PC-3 (cell line): ENCODE measurements at regions not wholly inside any gene's neighbourhood (a gene's known extent, or its start where the extent isn't known, plus 50 kb on each side); places are given as distances from the start of the nearest gene placed in this dataset.

Experiments
- ATAC-seq: fragments of 200-7000 bp; cut with Tn5 transposase; 2 replicates; pipeline ENCODE4 v1.9.1; 2020; ENCODE audit warnings: mild to moderate bottlenecking, moderate library complexity
- BruUV-seq: library from RNA; stranded (reverse); fragments of 400-500 nt; replicated peaks from 2 replicates; lab custom pipeline; 2021; lab: Mats Ljungman, UMichigan
- CTCF ChIA-PET: fragments of 300-600 bp; sonication (Branson Sonifier 250); formaldehyde crosslinking; loops from one replicate; lab custom pipeline; 2022; ENCODE audit warnings: antibody characterized with exemption; lab: Charles Lee
- POLR2A ChIA-PET: fragments of 300-600 bp; sonication (Branson Sonifier 250); formaldehyde crosslinking; loops from one replicate; lab custom pipeline; 2022; ENCODE audit warnings: antibody characterized with exemption; ENCODE audit not compliant: unreplicated experiment; lab: Charles Lee
- DNase-seq: peaks from one replicate; pipeline ENCODE4 v3.0.0-alpha.2; 2015
- H2AFZ ChIP-seq: fragments of 300-600 bp; sonication (generic); 2 replicates; pipeline ENCODE4 v1.6.0; 2016; ENCODE audit warnings: antibody characterized with exemption, low read length
- H3F3A ChIP-seq: fragments of 300-600 bp; sonication (generic); one replicate; pipeline ENCODE4 v1.6.0; 2017; ENCODE audit warnings: antibody characterized with exemption, low read length, control low read depth, mild to moderate bottlenecking; ENCODE audit not compliant: unreplicated experiment
- H3K27ac ChIP-seq: fragments of 300-600 bp; sonication (generic); 2 replicates; pipeline ENCODE4 v1.5.1; 2016; ENCODE audit warnings: mild to moderate bottlenecking, low read length
- H3K27me3 ChIP-seq: fragments of 300-600 bp; sonication (generic); 2 replicates; pipeline ENCODE4 v1.6.1; 2016; ENCODE audit warnings: low read length, mixed read lengths
- H3K36me3 ChIP-seq: fragments of 300-600 bp; sonication (generic); 2 replicates; pipeline ENCODE4 v1.6.1; 2016; ENCODE audit warnings: low read depth, mixed run types, low read length, mixed read lengths
- H3K4me1 ChIP-seq: fragments of 300-600 bp; sonication (generic); 2 replicates; pipeline ENCODE4 v1.5.1; 2016; ENCODE audit warnings: low read length; ENCODE audit not compliant: insufficient read depth
- H3K4me2 ChIP-seq: fragments of 300-600 bp; sonication (generic); 2 replicates; pipeline ENCODE4 v1.6.0; 2016; ENCODE audit warnings: low read length
- H3K4me3 ChIP-seq: fragments of 300-600 bp; sonication (generic); 2 replicates; pipeline ENCODE4 v1.5.1; 2016; ENCODE audit warnings: mild to moderate bottlenecking, low read length, mixed read lengths
- H3K79me2 ChIP-seq: fragments of 300-600 bp; sonication (generic); 2 replicates; pipeline ENCODE4 v1.6.1; 2017; ENCODE audit warnings: low read length, mixed read lengths
- H3K9ac ChIP-seq: fragments of 300-600 bp; sonication (generic); 2 replicates; pipeline ENCODE4 v1.6.0; 2016; ENCODE audit warnings: mild to moderate bottlenecking, low read length
- H3K9me2 ChIP-seq: fragments of 300-600 bp; sonication (generic); replicated peaks from 2 replicates; pipeline ENCODE4 v1.6.1; 2016; ENCODE audit warnings: mixed run types, low read length, mixed read lengths
- H3K9me3 ChIP-seq: fragments of 300-600 bp; sonication (generic); 2 replicates; pipeline ENCODE4 v1.6.1; 2016; ENCODE audit warnings: low read length, mixed read lengths
- H4K20me1 ChIP-seq: fragments of 300-600 bp; sonication (generic); 2 replicates; pipeline ENCODE4 v1.6.1; 2016; ENCODE audit warnings: low read length, mixed read lengths
- EZH2 ChIP-seq: fragments of 300-600 bp; sonication (generic); IDR thresholded peaks from one replicate; pipeline ENCODE4 v1.6.1; 2017; ENCODE audit warnings: antibody characterized with exemption, mild to moderate bottlenecking, low read length; ENCODE audit not compliant: unreplicated experiment
- EZH2phosphoT487 ChIP-seq: fragments of 300-600 bp; sonication (generic); IDR thresholded peaks from 2 replicates; pipeline ENCODE4 v1.6.1; 2018; ENCODE audit warnings: mild to moderate bottlenecking, antibody characterized with exemption, low read length, borderline replicate concordance
- intact Hi-C: fragments of 100-400 bp; cut with micrococcal nuclease; formaldehyde crosslinking; loops from 2 replicates; pipeline ENCODE4 v1.9.0; 2023
- TF ChIP-seq, protein P1 (sequence below): fragments of 300-600 bp; sonication (generic); conservative IDR thresholded peaks from 2 replicates; pipeline ENCODE4 v1.5.1; 2017; ENCODE audit warnings: antibody characterized with exemption, low read depth, mild to moderate bottlenecking, low read length

DNA sequence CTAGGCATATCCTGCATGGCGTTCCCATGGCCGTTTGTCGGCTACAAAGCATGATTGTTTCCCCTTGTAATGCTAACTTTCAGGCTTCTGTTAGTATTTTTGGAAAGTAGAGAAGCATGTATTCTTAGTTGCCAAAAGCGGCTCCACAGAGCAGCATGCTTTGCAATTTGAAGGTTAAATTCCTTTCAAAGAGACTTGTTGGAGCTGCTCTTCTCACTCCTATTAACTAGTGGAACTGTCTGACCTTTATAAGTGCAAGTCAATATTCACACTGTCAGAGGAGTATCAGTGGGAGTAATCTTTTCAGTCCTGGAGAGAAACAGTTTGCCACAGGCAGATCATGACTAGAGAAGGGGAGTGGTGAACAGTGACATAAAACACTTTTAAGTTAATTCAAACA, 656.1 kb upstream of the NOVA1 start:
- no peaks in the 10 kb centered on the region for H3K9me2 ChIP-seq
- no peak overlapping the region for H3K9ac ChIP-seq
- H3K4me3 ChIP-seq = no peak overlapping the region
- ChIA-PET CTCF (no interaction called here), POLR2A (no interaction called here)
- ATAC-seq = no peak
- H3K36me3 ChIP-seq = no peaks in the 10 kb centered on the region
- no peaks in the 10 kb centered on the region for H3K79me2 ChIP-seq
- no peaks in the 10 kb centered on the region for H3K4me1 ChIP-seq
- H2AFZ ChIP-seq = no peak overlapping the region
- DNase-seq = no peak
- intact Hi-C loops = no loop called here
- TF ChIP-seq EZH2phosphoT487 (no peak), EZH2 (no peak)
- TF ChIP-seq, protein P1, sequence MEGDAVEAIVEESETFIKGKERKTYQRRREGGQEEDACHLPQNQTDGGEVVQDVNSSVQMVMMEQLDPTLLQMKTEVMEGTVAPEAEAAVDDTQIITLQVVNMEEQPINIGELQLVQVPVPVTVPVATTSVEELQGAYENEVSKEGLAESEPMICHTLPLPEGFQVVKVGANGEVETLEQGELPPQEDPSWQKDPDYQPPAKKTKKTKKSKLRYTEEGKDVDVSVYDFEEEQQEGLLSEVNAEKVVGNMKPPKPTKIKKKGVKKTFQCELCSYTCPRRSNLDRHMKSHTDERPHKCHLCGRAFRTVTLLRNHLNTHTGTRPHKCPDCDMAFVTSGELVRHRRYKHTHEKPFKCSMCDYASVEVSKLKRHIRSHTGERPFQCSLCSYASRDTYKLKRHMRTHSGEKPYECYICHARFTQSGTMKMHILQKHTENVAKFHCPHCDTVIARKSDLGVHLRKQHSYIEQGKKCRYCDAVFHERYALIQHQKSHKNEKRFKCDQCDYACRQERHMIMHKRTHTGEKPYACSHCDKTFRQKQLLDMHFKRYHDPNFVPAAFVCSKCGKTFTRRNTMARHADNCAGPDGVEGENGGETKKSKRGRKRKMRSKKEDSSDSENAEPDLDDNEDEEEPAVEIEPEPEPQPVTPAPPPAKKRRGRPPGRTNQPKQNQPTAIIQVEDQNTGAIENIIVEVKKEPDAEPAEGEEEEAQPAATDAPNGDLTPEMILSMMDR = no peak
- H3K27ac ChIP-seq = no peak overlapping the region
- no peak overlapping the region for H3K4me2 ChIP-seq
- no peaks in the 10 kb centered on the region for H3K9me3 ChIP-seq
- no peaks in the 10 kb centered on the region for H3F3A ChIP-seq
- H3K27me3 ChIP-seq = no peaks in the 10 kb centered on the region
- H4K20me1 ChIP-seq = no peaks in the 10 kb centered on the region
- BruUV-seq = no TSS peak

DNA sequence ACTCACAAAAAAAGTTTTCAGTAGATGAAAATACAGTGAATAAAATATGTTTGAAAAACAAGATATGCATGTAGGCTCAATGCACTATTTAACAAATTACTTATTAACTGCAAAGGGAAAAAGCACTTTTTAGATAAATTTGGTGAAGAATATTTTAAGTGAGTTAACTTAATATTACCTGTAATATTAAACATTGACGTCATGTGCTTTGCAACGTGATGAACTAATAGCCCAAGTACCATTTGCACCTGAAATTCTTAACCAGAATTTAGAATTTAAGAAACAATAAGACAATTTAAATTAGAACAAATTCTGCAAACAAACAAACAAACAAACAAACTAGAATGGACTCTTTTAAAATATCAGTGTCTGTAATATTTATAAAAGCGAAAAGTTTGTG, 659.0 kb upstream of the NOVA1 start:
- Histone ChIP-seq H3K9me2 (no peaks in the 10 kb centered on the region), H3K36me3 (no peaks in the 10 kb centered on the region), H3K9ac (no peak overlapping the region), H3K4me3 (no peak overlapping the region), H3K4me1 (no peaks in the 10 kb centered on the region), H3K27ac (no peak overlapping the region), H3K27me3 (no peaks in the 10 kb centered on the region), H3K79me2 (no peaks in the 10 kb centered on the region), H3K4me2 (no peak overlapping the region), H4K20me1 (no peaks in the 10 kb centered on the region), H3K9me3 (no peaks in the 10 kb centered on the region), H3F3A (no peaks in the 10 kb centered on the region), H2AFZ (no peak overlapping the region)
- ChIA-PET POLR2A (no interaction called here), CTCF (no interaction called here)
- no peak for ATAC-seq
- TF ChIP-seq EZH2 = no peak
- TF ChIP-seq, protein P1 = no peak
- no peak for TF ChIP-seq EZH2phosphoT487
- no peak for DNase-seq
- intact Hi-C loops = no loop called here
- no TSS peak for BruUV-seq

DNA sequence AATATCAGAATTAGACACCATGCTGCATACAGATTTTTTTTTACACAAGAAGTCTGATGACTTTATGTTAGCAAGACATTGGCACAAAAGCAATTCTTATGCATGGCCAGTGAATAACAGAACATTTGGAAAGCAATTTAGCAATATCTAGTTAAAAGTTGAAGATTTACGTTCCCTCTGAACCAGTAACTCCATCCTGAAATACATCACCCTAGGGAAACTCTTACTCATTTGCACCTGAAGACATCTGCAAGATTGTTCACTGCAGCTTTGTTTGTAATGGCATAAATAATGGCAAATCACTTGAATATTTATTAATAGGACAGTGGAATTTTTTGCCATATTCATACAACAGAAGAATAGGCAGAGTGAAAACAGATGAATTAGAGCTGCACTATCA, 670.0 kb upstream of the NOVA1 start:
- H3K27ac ChIP-seq = no peak overlapping the region
- H3K4me1 ChIP-seq = no peaks in the 10 kb centered on the region
- no peak overlapping the region for H3K9ac ChIP-seq
- CTCF ChIA-PET = no interaction called here
- H3K9me2 ChIP-seq = no peaks in the 10 kb centered on the region
- DNase-seq (no peak), ATAC-seq (no peak)
- TF ChIP-seq EZH2 (no peak), EZH2phosphoT487 (no peak)
- TF ChIP-seq, protein P1 = no peak
- H3F3A ChIP-seq = peaks cover 2% of the 10 kb centered on the region
- H3K36me3 ChIP-seq = no peaks in the 10 kb centered on the region
- no peaks in the 10 kb centered on the region for H3K79me2 ChIP-seq
- no peaks in the 10 kb centered on the region for H4K20me1 ChIP-seq
- BruUV-seq = no TSS peak
- H3K4me3 ChIP-seq = no peak overlapping the region
- no peak overlapping the region for H3K4me2 ChIP-seq
- H3K9me3 ChIP-seq = 0 out of 2 replicates have a peak, but pooled peaks cover 5% of the 10 kb centered on the region
- H2AFZ ChIP-seq = no peak overlapping the region
- no peaks in the 10 kb centered on the region for H3K27me3 ChIP-seq
- POLR2A ChIA-PET = no interaction called here
- intact Hi-C loops = no loop called here
